HG02798 (cell line): ENCODE measurements at regions not wholly inside any gene's neighbourhood (a gene's known extent, or its start where the extent isn't known, plus 50 kb on each side); places are given as distances from the start of the nearest gene placed in this dataset.

ENCODE experiments used
- ATAC-seq: cut with Tn5 transposase; IDR thresholded peaks from one replicate; pipeline ENCODE4 v1.9.1; 2021; ENCODE audit warnings: mild to moderate bottlenecking; ENCODE audit not compliant: unreplicated experiment, poor library complexity

DNA sequence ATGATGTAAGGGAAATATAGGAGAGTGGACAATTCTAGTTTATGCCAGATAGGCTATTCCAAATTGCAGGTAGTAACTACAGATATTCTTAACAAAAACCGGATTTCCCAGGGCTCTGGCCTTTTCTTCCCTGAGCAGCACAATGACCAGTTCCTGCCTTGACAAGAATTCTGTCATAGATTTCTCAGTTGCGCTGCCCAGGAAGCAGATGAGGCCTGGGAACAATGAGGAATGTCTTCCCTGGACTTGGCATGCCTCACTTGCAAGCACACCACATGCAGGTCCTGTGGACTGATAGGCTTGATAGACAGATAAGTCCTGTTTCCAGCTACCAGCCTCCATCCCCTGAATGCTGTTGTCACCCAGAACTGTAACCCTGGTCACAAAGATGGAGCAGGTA, 174.5 kb upstream of the PRSS58 start:
- no peak for ATAC-seq

DNA sequence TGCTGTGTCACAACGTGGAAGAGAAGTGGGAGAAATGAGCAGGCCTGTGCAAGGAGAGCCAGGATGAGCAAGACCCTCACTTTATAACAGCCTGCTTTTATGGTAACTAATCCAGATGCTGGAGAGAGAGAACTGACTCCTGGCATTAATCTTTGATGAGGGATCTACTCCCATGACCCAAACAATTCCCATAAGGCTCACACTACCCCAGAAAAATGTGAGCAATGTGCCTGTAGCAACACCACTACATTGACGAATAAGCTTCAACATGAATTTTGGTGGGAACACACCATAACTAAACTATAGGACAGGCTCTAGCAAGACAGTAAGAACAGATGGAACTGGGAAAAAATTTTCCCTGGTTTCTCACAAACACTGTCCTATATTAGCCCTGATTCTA, 173.6 kb upstream of the PRSS58 start:
- no peak for ATAC-seq

DNA sequence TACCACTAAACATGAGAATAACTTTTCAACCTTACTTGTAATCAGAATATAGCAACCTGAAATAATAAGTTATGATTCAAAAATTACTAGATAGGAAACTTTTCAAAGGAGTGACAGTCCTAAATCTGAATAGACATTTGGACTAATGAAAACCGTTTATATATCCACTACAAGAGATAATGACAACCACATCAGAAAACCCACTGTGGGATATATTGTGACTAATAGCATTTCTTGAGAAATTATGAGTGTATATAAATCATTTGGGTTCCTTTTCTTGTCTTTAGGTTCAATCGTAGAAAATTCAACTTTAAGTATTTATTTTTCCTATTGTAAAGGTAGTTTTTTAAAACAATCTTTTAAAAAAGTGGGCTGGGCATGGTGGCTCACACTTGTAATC, 170.2 kb upstream of the PRSS58 start:
- ATAC-seq, result no peak

DNA sequence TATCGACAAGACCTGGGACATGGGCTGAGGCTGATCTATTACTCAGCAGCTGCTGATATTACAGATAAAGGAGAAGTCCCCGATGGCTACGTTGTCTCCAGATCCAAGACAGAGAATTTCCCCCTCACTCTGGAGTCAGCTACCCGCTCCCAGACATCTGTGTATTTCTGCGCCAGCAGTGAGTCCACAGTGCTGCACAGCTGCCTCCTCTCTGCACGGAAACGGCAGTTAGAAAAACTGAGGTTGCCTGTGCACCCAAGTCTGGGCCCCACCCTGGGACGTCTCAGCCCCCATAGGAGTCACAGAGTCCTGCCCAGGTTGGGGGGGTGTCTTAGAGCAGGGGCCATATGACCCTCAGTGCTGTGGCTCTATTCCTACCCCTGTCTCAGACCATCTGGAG, 167.4 kb upstream of the PRSS58 start:
- ATAC-seq, result no peak

DNA sequence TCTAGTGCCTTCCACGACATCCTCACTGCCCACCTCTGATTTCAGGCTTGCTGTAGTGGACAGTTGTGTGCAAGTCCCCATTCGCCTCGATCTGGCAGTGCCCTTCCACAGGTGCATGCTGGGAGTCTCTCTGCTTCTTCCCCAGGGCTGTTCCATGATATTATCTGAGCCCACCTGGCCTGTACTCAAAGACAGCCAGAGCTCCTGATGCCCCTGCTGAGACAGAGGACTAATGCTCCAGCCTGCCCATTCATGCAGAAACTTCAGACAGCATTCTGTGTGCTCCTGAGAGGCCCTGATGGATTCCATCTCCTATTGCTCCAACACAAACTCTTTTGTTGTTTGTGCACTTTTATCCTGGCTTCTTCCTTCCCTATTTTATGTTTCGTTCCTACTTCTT, 164.8 kb upstream of the PRSS58 start:
- ATAC-seq, result no peak

DNA sequence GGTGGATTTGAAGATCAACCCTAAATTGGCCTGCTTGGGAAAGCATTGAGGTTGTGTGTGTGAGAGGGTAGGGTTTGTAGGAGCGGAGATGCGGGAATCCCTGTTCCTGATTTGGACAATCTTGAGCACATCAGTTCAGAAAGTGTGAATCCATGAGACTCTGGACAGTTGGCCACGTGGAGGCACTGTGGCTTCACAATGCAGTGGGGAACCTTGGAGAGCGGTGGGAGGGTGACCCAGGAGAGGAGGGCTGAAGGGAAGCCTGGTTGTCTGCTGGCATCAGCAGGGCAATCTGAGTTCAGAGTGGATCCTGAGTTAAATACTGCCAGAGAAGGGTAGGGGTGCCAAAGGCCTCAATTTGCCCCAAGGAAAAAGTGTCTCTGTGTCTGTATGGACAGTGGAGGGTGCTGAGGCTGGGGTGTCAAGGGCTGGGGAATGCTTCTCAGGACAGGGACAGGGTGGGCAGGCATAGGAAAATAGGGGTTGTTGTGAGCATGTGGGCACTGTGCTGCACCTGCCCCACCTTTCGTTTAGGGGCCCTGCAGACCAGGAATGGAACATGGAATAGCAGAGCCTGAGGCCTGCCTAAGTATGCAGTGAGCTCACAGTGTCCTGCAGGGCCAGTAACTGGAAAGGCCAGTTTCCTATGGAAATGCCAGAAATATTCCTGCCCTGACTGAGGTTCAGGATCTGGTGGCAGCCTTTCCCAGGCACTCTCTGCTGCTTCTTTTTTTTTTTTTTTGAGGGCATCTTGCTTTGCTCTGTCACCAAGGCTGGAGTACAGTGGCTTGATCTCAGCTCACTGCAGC, 162.9 kb upstream of the PRSS58 start:
- no peak for ATAC-seq

DNA sequence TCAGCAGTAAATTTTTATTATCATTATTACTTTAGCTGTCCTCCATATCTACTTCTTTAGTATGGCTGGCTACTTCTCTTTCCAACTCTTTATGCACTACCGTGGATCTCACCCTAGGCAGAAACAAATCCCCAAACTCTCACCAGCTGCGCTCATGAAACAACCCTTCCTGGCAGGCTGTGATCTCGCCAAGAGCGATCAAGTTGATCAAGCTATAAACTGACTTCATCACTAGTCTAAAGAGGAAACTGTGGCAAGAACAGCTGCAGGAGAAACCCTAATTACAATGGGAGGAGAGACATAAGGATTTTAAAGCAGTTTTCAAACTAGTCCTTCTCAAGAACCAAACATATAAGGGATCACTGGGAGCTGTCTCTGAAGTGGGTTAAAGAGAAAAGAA, 160.5 kb upstream of the PRSS58 start:
- ATAC-seq, result no peak

DNA sequence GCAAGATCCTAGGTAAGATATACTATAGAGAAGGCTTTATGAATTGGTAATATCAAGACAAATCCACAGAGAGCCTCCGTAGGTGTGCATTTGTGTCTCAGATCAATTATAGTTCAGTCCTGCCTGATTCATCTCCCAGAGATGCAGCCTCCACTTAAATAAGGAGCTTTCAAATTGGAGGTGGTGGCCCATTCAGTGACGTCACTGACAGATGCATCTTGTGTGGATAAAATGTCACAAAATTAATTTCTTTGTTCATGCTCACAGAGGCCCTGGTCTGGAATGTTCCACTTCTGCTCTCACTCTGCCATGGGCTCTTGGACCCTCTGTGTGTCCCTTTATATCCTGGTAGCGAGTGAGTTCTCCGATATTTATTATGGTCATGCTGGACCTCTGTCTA, 157.1 kb upstream of the PRSS58 start:
- ATAC-seq, result no peak

DNA sequence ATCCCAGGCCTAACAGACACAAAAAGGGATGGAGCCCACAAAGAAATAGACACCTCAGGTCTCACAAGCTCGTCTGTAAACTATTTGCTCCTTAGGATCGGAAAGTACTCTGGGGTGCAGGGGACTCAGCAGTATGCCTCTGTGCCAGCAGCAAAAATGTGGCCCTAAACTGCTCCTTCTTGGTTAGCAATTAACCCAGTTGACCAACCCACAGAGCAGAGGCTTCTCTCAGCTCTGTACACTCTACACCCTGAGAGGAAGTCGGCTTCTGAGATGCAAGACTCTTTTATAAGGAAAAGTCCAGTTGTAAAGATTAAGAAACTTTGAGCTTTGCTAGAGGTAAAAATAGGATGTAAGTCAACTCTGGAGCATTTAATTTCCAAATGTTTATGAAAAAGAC, 156.3 kb upstream of the PRSS58 start:
- ATAC-seq, result peak; percentile 75

DNA sequence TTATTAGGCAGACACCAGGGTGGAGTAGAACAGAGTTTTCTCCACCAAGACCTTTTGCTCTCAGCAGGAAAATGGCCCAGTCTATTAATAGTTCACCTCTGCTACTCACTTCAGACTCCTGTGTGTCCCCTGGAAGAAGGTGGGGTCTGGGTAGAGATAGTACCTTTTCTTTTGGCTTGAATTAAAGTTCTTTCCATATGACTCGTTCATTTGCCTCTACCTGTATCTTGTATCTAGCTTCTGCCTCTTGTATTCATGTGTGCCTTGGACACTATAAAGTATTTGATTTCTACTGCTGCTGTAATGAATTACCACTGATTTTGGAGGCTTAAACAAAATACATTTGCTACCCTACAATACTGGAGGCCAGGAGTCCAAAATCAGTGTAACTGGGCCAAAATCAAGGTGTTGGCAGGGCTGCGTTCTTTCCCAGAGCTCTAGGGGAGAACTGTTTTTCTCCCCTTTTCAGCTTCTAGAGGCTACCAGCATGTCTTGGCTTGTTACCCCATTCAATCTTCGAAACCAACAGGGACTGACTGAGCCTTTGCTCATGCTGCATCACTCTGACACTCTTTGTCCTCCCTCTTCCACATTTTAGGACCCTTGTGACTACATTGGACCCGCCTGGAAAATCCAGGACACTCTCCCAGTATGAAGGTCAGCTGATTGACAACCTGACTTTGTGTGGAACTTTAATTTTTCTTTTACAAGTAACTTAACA, 155.6 kb upstream of the PRSS58 start:
- ATAC-seq, result no peak

DNA sequence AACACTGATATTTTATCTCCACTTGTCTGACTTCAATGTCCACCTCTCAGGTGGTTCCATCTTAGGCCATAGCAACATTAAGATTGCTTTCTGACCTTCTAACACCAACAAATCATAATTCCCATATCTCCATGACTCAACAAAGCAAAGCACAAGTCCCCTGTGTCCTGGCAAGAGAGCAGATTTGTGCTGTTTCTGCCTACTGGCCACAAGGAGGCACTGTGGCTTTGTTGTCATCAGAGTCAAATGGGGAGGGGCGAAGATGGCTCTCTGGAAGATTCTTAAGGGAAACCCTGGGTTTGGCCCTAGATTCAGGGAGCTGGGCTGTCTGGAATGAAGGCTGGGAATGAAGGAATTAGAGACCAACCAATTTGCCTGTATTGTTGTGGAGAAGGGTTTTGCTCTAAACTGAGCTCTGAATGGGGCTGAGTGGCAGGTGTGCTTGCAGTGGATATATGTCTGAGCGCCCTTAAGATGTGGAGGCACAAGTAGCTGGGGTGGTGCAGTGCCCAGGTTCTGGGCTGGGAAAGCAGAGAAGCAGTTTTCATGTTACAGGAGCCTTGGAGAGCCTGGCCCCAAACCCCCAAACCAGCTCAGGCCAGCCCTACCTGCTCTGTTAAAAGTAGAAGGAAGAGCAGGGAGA, 154.8 kb upstream of the PRSS58 start:
- peak; percentile 87 for ATAC-seq

DNA sequence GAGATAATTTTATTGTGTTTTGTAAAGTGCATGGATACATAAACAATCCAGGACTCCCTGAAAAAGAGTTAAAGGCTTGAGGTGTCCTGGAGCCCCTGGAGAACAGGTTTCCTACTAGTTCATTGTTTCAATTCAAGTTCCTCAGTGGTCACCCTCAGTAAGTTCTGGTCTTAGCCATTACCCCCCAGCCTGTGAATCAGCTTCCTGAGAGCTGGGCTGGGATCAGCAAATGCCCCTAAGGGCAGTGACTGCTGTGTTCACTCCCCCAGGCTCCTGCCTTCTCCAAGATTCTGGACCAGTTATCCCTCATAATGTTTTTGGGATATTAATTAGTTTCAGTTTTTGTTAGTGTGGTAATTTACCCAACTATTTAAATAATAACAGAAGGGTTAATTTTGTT, 151.6 kb upstream of the PRSS58 start:
- ATAC-seq, result no peak

DNA sequence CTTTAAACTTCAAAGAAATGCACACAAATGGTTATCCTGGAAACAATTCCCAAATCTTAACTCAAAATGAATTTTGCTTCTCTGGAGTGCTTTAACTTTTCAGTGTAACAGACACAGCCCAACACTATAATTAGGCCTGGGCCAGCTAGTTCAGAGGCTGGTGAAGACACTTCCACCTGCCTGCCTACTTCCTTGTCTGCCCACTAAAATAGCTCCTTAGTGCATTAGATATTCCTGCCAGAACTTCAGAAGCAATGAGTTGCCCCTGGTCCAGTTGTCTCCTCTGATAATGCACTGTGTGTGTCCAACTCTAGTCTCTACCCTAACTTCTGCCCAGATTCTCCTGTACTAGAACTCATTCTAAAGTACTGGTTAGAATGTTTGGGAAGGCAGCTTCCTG, 150.9 kb upstream of the PRSS58 start:
- ATAC-seq, result no peak

DNA sequence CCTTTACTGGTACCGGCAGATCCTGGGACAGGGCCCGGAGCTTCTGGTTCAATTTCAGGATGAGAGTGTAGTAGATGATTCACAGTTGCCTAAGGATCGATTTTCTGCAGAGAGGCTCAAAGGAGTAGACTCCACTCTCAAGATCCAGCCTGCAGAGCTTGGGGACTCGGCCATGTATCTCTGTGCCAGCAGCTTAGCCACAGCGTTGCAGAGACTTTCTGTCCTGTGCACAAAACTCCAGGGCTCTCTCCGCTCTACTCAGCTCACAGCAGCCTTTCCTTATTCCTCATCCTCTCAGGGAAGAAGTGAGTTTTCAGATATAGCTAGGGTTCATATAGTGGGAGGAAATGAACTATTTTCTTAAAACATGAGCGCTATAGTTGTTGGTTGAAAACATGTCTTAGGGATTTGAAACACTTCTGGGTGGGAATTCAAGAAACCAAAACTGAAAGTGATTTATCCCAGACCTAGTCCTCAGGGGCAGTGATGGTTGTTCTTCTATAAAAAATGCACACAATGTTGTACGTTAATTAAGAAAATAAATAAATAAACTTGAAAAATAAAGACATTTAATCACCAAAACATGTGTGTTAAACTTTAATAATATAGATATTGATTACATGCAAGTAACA, 150.2 kb upstream of the PRSS58 start:
- ATAC-seq, result no peak

DNA sequence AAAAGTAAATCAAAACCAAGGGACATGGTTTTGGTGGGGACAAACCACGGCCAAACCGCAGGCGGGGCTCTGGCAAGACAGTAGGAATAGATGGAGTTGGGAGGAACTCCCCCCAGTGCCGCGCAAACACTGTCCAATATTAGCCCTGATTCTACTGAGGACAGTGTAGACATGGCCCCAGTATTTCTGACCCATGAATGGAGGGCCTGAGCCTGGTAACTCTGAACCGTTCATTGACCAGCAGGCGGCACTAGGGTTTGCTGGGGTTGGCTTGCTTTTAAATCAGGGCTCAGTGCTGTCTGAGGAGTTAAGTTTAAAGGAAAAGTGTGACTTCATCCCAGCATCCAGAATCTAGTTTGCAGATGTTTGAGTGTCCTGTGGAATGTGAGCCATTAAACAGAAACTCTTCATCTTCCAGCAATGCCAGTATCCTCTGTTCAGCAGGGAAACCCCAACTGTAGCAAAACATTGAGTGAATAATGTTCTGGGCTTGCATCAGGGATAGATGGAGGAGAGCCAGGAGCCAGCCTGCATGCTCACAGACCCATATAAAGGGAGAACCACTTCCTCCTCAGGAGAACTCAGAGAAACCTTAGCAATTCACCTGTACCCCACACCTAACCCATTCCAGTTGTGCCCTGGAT, 147.4 kb upstream of the PRSS58 start:
- no peak for ATAC-seq

DNA sequence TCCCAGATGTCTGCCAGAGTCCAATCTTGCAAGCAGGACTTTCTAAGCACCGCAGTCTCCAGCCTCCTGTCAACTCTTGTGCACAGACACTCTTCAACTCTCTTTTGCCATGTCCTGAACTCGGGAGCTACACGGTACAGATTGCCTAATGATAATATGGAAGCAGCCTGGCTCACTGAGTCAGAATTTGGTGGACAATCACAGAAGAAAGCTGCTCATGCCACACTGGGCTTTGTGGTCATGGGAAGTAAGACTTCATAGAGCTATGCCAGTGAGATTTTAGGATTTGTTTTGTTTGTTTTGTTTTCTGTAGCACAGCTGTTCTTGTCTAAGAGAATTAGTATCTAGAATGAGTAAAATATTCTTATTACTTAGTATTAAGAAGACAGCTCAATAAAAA, 144.1 kb upstream of the PRSS58 start:
- ATAC-seq, result no peak

DNA sequence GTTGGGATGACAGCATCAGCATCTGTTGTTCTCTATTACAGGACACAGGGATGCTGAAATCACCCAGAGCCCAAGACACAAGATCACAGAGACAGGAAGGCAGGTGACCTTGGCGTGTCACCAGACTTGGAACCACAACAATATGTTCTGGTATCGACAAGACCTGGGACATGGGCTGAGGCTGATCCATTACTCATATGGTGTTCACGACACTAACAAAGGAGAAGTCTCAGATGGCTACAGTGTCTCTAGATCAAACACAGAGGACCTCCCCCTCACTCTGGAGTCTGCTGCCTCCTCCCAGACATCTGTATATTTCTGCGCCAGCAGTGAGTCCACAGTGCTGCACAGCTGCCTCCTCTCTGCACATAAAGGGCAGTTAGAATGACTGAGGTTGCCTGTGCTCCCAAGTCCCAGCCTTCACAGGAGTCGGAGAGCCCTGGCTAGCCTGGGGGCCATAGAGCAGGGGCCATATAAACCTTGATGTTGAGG, 142.2 kb upstream of the PRSS58 start:
- no peak for ATAC-seq

DNA sequence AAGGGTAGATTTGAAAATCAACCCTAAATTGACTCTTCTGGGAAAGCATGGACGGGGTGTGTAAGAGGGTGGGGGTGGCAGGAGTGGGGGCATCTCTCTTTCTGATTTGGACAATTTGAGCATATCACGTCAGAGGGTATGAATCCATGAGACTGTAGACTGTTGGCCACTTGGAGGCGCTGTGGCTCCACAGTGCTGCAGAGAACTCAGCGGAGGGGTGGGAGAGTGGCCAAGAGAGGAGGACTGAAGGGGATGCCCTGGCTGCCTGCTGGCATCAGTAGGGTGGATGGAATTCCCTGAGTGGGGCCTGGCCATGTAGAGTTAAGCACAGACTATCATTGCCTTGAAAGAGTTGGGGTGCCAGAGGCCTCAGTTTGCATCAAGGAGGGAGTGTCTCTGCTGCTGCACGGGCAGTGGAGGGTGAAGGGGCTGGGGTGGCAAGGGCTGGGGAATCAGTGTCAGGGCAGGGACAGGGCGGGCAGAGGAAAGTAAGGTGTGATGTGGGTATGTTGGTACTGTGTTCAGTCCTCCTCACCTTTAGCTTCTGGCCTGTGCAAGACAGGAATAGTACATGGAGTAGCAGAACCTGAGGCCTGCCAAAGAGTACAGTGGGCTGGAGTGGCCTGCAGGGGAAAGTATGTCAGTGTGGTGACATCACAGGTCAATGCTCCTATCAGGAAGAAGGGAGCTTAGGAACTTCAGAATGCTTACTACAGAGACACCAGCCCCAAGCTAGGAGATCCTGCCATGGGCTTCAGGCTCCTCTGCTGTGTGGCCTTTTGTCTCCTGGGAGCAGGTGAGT, 133.5 kb upstream of the PRSS58 start:
- ATAC-seq, result no peak

DNA sequence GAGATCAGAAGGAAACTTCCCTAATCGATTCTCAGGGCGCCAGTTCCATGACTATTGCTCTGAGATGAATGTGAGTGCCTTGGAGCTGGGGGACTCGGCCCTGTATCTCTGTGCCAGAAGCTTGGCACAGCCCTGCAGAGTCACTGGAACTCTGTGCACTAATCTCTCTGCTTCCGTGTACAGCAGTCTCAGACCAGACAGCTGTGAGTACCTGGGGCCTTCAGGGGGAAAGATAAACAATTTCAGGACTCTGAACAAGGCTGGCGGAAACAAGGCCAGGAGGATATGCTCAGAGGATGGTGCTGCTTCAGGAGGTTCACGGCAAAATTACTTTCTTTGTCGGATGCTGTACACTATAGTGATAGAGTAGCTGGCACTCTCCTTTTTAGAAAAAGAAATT, 131.7 kb upstream of the PRSS58 start:
- no peak for ATAC-seq
